DND-41 (cell line): ENCODE measurements at regions not wholly inside any gene's neighbourhood (a gene's known extent, or its start where the extent isn't known, plus 50 kb on each side); places are given as distances from the start of the nearest gene placed in this dataset.

Experiments
- ATAC-seq: fragments of 200-7000 bp; cut with Tn5 transposase; 3 replicates; pipeline ENCODE4 v1.9.1; 2021; ENCODE audit warnings: low read depth; ENCODE audit not compliant: insufficient read depth
- DNase-seq: peaks from one replicate; pipeline ENCODE4 v3.0.0-alpha.2; 2020
- H2AFZ ChIP-seq: 2 replicates; pipeline ENCODE4 v1.6.0; 2012; ENCODE audit warnings: low read depth, low read length
- H3K27ac ChIP-seq: 2 replicates; pipeline ENCODE4 v1.5.1; 2012; ENCODE audit warnings: low read length, inconsistent platforms
- H3K27me3 ChIP-seq: fragments of 200-600 bp; sonication (generic); 2 replicates; pipeline ENCODE4 v1.6.0; 2012; ENCODE audit warnings: low read length, mild to moderate bottlenecking, inconsistent platforms; ENCODE audit not compliant: insufficient read depth, poor library complexity
- H3K36me3 ChIP-seq: 2 replicates; pipeline ENCODE4 v1.5.1; 2012; ENCODE audit warnings: low read length, inconsistent platforms; ENCODE audit not compliant: insufficient read depth
- H3K4me1 ChIP-seq: 2 replicates; pipeline ENCODE4 v1.5.1; 2012; ENCODE audit warnings: mild to moderate bottlenecking, low read length; ENCODE audit not compliant: insufficient read depth
- H3K4me2 ChIP-seq: 2 replicates; pipeline ENCODE4 v1.6.0; 2012; ENCODE audit warnings: mild to moderate bottlenecking, moderate library complexity, low read length, inconsistent platforms; ENCODE audit not compliant: insufficient read depth
- H3K4me3 ChIP-seq, 2 experiments: fragments of 200-600 bp in 1 of 2; shearing (Covaris generic) in 1 of 2; 2 replicates each; pipeline ENCODE4 v1.5.1; 2012 to 2016; ENCODE audit warnings: inconsistent platforms in 2 of 2, low read length in 2 of 2, mild to moderate bottlenecking in 2 of 2, low read depth in 1 of 2, moderate library complexity in 1 of 2
- H3K79me2 ChIP-seq: 2 replicates; pipeline ENCODE4 v1.6.0; 2012; ENCODE audit warnings: low read length, inconsistent platforms; ENCODE audit not compliant: insufficient read depth
- H3K9ac ChIP-seq: 2 replicates; pipeline ENCODE4 v1.6.0; 2012; ENCODE audit warnings: low read depth, mild to moderate bottlenecking, inconsistent platforms, low read length, moderate library complexity
- H3K9me3 ChIP-seq: 2 replicates; pipeline ENCODE4 v1.5.1; 2012; ENCODE audit warnings: low read length, moderate library complexity, mild to moderate bottlenecking, inconsistent platforms; ENCODE audit not compliant: insufficient read depth, severe bottlenecking
- H4K20me1 ChIP-seq: 2 replicates; pipeline ENCODE4 v1.6.0; 2012; ENCODE audit warnings: low read length; ENCODE audit not compliant: insufficient read depth
- EZH2 ChIP-seq: IDR thresholded peaks from 3 replicates; pipeline ENCODE4 v1.6.1; 2012; ENCODE audit warnings: borderline replicate concordance, low read depth, mild to moderate bottlenecking, moderate library complexity, low read length, inconsistent platforms; ENCODE audit not compliant: severe bottlenecking
- TF ChIP-seq, protein P1 (sequence below): IDR thresholded peaks from 2 replicates; pipeline ENCODE4 v1.5.1; 2012; ENCODE audit warnings: borderline replicate concordance, low read length, moderate library complexity, mild to moderate bottlenecking; ENCODE audit not compliant: poor library complexity, severe bottlenecking; ENCODE audit errors: extremely low read depth

DNA sequence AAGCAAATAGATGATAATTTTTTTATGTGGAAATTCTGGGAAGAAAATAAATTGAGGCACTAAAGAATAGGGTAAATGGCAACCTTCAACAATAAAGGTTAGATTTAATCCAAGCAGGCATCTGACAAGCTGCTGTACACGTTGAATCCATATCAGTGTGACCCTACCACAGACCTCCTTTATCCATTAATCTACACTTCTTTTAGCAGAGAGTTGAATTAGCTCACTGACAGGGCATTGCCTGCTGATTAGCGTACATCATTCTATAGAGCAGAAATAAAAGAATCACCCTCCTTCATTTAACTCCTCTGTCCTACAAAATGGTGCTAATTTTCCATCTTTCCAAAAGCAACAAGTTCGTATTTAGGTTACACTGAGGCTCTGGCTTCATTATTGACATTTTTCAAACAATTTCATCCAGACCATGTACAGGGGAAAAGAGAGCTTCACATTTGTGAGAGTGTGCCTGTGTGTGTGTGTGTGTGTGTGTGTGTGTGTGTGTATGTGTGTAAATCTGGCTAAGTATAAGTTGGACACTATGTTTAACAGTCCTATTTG is 356.0 kb downstream of the TFEC start:
- Histone ChIP-seq H3K4me3 (no peak overlapping the region), H3K79me2 (no peaks in the 10 kb centered on the region), H3K4me2 (no peak overlapping the region), H3K9me3 (no peaks in the 10 kb centered on the region), H3K27ac (no peak overlapping the region), H4K20me1 (no peaks in the 10 kb centered on the region), H3K4me1 (no peaks in the 10 kb centered on the region), H3K27me3 (no peaks in the 10 kb centered on the region), H3K9ac (no peak overlapping the region), H3K36me3 (no peaks in the 10 kb centered on the region), H2AFZ (no peak overlapping the region)
- DNase-seq (no peak), ATAC-seq (no peak)
- no peak for TF ChIP-seq EZH2
- TF ChIP-seq, protein P1, sequence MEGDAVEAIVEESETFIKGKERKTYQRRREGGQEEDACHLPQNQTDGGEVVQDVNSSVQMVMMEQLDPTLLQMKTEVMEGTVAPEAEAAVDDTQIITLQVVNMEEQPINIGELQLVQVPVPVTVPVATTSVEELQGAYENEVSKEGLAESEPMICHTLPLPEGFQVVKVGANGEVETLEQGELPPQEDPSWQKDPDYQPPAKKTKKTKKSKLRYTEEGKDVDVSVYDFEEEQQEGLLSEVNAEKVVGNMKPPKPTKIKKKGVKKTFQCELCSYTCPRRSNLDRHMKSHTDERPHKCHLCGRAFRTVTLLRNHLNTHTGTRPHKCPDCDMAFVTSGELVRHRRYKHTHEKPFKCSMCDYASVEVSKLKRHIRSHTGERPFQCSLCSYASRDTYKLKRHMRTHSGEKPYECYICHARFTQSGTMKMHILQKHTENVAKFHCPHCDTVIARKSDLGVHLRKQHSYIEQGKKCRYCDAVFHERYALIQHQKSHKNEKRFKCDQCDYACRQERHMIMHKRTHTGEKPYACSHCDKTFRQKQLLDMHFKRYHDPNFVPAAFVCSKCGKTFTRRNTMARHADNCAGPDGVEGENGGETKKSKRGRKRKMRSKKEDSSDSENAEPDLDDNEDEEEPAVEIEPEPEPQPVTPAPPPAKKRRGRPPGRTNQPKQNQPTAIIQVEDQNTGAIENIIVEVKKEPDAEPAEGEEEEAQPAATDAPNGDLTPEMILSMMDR: no peak

DNA sequence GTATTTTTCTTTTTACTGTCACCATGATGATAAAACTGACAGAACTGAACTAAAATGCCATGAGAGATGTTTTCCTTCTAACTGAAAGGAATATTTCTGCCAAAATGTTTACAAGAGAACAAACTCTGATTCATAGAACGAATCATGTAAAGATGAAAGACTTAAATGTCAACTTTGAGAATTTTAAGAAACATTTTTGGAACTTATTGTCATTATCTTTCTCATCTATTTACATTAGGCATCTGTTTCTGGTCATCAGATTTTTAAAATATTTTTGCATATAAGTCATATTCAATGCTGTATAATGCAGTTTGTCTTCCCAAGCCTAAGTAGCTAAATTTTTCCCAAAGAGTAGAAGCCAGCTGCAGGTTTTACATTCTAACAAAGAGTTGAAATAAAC is 358.5 kb downstream of the TFEC start:
- H3K4me2 ChIP-seq: no peak overlapping the region
- ATAC-seq (no peak), DNase-seq (no peak)
- H3K9me3 ChIP-seq: no peaks in the 10 kb centered on the region
- H3K4me1 ChIP-seq: no peaks in the 10 kb centered on the region
- no peaks in the 10 kb centered on the region for H3K36me3 ChIP-seq
- H4K20me1 ChIP-seq: no peaks in the 10 kb centered on the region
- H3K9ac ChIP-seq: no peak overlapping the region
- TF ChIP-seq EZH2: no peak
- TF ChIP-seq, protein P1: no peak
- H3K79me2 ChIP-seq: no peaks in the 10 kb centered on the region
- no peak overlapping the region for H3K27ac ChIP-seq
- H3K4me3 ChIP-seq: no peak overlapping the region
- H3K27me3 ChIP-seq: no peaks in the 10 kb centered on the region
- H2AFZ ChIP-seq: no peak overlapping the region

DNA sequence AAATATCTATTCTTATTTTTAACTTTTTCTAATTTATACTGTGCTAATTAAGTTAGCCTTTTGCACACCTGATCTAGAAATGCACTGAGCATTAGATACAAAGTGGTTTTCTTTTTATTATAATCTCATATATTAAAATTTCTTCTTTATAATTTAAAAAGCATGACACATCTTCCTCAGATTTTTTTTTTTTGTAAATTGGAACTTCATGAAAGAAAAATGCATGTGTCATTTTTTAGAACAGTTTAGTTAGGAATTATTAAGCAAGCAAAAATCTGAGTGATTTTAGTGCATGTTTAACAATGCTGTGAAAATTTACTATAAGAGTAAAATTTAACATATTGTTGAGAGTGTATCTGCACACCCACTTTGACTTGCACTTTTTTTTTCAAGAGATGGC is 367.9 kb downstream of the TFEC start:
- Histone ChIP-seq H3K4me1 (no peaks in the 10 kb centered on the region), H3K79me2 (no peaks in the 10 kb centered on the region), H3K4me3 (no peak overlapping the region), H2AFZ (no peak overlapping the region), H3K36me3 (no peaks in the 10 kb centered on the region), H3K9me3 (no peaks in the 10 kb centered on the region), H3K4me2 (no peak overlapping the region), H3K9ac (no peak overlapping the region), H3K27me3 (no peaks in the 10 kb centered on the region), H4K20me1 (no peaks in the 10 kb centered on the region), H3K27ac (no peak overlapping the region)
- TF ChIP-seq, protein P1: no peak
- TF ChIP-seq EZH2: no peak
- no peak for DNase-seq
- no peak for ATAC-seq

DNA sequence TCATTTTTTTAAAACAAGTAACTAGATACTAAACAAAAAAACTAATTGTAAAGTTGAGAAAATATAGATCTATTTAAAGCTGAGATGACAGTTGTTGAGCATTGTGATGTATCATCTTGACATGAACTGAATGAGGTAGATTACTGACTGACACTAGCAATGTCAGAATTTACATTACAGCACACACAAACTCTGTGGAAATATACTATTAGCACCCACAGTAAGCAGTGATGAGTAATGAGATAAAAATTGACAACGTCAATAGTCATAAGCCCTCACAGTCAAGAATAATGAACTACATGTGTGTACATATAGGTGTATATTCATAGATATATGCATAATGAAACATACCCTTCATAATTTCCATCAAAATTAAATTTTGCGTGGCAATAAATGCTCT is 368.4 kb downstream of the TFEC start:
- H3K4me1 ChIP-seq: no peaks in the 10 kb centered on the region
- no peaks in the 10 kb centered on the region for H3K27me3 ChIP-seq
- H3K79me2 ChIP-seq: no peaks in the 10 kb centered on the region
- no peaks in the 10 kb centered on the region for H3K9me3 ChIP-seq
- no peak for DNase-seq
- H4K20me1 ChIP-seq: no peaks in the 10 kb centered on the region
- ATAC-seq: no peak
- no peak overlapping the region for H3K4me2 ChIP-seq
- H2AFZ ChIP-seq: no peak overlapping the region
- TF ChIP-seq, protein P1: no peak
- TF ChIP-seq EZH2: no peak
- H3K36me3 ChIP-seq: no peaks in the 10 kb centered on the region
- H3K9ac ChIP-seq: no peak overlapping the region
- H3K4me3 ChIP-seq: no peak overlapping the region
- no peak overlapping the region for H3K27ac ChIP-seq
